Eye (tissue), 1 donor: ENCODE measurements at regions not wholly inside any gene's neighbourhood (a gene's known extent, or its start where the extent isn't known, plus 50 kb on each side); places are given as distances from the start of the nearest gene placed in this dataset.
"Not testable (repeated sequence)": the region's sequence is repeated elsewhere in the genome, so short reads cannot be mapped to it uniquely, and the experiment has no call there.

Experiments
- DNase-seq: peaks from one replicate; pipeline ENCODE4 v3.0.0-alpha.2; 2015

DNA sequence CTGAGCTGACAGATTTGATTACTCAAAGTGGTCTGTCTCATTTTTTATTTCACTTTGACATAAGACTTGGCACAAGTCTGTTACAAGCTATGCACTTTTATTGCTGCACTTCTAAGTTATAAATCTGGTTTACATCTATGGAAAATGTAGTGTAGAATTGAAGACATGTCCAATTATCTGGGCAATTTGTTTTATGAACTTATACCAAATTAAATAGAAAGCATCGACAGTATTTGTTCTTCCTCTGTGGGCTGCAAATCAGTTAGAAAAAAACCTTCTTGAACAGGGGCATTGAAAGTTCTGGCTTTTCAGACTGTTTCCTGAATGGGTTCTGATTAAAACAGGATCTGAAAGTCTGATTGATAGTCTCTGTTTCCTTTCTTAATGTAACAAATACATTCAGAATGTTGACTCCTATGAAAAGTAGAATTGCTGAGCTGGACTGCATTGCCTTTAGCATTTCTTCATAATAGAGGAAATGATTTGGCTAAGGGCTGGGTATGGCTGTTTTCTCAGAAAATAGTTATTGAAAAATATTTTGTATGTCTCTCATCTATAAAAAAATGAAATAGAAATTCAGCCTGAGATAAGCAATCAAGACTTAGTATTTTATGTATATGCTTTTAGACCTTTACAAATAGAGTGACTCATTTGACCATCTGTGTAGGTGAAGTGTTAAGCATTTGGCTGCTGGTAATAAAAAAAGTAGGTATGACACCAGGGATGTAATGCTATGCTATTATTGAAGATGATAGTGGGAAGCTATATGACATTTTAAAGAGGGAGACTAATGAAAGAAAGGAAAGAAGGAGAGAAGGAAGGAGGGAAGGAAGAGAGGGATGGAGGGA lies 210.9 kb upstream of the SPRY2 start:
- peak; percentile 17 for DNase-seq

DNA sequence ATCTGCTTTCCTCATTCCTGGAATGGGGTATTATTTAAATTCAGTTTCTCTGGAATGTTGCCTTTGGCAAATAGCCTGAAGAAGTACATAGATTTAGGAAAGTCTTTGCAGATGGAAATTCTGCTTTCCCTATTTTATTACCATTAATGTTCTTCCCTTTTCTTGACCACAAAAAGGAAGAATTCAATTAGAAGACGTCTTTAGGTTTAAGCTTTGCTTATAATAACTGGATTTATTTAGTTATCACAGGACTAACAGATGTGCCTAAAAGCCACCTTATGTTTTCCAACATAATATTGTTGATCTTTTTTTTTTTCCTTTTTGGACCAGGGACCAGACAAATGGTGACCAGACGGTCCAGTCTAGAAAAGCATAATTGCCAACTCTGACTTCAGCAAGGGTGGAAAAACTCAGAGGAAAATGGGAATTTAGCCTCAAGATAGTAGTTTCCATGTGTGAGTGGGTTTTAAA lies 210.1 kb upstream of the SPRY2 start:
- peak; percentile 43 for DNase-seq

DNA sequence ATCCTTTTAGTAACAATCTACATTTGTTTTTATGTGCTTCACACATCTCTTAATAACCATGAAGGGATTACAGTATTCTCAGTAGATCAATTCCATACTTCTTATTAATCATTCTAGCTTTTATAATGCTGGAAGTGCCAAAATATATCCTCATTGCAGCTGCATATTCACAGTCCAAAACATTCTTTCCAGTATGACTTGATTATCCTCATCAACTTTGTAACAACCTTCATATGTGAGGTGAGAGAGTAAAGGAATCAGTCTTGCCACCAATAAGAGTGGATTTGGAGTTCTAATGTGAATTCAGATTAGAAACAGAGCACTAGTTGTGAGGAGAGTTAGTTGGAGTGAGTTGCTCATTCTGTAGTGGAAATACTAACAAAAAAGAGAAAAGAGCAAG lies 208.0 kb upstream of the SPRY2 start:
- DNase-seq = peak; percentile 22

DNA sequence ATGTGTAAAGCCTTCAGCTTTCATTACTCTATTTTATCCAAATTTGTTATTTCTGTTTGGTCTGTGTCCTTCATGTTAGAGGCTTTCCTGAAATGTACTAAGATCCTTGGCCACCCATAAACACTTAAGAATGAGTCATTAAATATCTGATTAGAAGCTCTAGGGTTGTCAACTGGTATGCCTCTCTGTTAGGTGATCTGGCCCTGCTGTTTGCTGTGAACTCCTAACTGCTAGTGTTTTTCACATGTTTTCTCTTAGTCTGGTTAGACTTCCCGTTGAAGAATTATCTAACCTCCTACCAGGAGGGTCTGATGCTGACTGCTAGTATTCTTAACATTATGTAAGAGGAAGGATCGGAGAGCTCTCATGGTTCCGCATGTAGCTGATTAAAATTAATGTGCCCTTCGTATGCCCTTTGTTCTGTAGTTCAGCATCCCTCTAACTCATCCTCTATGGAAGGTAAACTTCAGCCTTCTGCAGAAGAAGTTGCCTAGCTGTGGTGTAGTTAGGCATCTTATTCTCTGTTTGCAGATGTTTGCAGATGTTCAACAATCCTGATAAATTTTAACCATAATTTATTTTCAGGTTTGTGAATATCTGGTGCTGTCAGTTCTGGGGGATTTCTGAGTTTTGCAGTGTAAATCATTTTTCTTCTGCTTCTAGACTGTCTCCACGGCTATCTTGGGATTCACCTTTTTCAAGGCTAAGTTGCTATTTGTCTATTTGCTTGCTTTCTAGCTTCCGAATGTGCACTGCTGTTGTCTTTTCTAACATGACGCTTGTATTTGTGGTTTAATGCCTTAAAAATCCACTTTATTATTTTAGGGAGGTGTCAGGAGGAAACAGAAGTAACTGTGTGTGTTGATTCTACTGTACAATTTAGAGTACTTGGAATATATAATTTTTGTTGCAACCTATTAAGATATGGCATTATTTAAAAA lies 207.2 kb upstream of the SPRY2 start:
- DNase-seq = no peak

DNA sequence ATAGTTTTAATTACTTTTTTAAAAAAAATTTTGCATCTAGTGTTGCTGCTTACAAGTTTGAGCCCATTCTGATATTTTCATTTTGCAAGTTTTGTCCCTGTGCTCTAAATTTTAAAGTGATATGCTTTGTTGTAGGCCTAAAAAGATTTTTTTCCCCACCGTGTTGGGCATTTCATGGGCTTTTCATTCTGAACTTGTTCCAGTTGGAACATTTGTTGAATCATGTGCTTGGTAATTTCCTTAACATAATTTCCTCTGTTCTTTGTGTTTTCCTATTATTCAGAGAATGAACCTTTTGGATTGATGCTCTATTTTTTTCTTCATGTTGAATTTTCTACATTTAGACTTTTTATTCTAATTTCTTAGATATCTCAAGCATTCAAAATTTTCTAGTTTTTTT lies 206.4 kb upstream of the SPRY2 start:
- DNase-seq = no peak

DNA sequence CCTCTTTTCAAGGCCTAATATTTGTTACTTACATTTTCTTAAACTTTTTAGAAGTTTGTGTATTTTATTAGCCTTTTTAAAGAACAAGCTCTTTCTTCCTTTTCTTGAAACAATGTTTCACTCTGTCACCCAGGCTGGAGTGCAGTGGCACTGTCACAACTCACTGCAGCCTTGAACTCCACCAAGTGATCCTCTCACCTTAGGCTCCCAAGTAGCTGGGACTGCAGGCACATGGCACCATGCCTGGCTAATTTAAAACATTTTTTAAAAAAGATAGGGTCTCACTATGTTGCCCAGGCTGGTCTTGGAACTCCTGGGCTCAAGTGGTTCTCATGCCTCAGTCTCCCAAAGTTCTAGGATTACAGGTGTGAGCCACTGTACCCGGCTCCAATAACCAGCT lies 192.2 kb upstream of the SPRY2 start:
- DNase-seq = no peak

DNA sequence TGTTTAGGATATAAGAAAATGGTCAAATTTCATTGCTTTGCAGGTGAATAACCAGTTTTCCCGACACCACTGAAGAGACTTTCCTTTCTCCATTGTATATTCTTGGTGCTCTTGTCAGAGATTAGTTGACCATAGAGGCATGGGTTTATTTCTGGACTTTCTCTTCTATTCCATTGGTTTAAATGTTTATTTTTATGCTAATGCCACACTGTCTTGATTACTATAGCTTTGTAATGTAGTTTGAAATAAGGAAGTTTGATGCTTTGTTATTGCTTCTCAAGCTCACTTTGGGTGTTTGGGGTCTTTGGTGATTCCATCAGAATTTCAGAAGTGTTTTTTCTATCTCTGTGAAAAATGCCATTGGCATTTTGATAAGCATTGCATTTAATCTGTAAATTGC lies 190.0 kb upstream of the SPRY2 start:
- no peak for DNase-seq

DNA sequence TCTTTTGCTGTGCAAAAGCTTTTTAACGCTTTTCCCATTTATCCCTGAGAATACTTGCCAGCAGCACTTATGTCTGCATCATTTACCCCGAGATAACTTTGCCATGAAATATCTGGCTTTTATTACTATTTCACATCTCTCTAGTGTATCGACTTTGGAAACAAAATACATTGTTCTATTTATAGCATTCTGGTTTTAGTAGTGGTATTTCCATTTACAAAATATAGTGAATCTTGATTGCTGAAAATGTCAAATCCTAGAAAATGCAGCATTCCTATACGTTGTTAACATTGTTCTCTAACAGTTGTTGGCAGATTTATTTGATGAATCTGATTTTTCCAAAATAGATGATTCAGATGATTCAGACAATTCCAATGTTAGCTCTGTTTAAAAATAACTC lies 189.3 kb upstream of the SPRY2 start:
- DNase-seq = no peak

DNA sequence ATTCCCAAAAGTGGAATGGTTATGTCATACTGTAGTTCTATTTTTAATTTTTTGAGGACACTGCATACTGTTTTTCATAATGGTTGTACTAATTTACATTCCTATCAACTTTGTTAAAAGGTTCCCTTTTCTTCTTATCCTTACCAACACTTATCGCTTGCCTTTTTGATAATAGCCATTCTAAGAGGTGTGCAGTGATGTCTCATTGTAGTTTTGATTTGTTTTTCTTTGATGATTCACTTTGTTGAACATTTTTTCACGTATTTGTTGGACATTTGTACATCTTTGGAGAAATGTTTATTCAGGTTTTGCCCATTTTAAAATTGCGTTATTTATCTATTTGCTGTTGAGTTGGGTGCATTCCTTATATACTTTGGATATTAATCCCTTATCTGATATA lies 188.8 kb upstream of the SPRY2 start:
- no peak for DNase-seq

DNA sequence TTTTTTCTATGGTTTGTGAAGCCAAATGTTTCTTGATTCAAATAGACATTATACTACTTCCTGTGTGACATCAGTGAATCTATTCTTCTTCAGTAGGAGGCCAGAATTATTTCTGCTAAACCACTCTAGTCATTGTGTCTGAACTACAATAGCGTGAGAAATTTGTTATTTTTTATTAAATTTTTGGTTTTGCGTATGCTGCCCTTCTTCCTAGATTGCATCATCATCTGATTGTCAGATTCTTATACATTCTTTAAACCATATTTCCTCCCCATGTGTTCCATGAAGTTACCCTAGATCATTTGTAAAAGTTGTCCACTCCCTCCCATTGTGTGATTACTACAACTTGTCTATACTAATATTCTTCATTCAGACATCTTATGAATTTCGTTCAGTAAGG lies 187.8 kb upstream of the SPRY2 start:
- DNase-seq = no peak

DNA sequence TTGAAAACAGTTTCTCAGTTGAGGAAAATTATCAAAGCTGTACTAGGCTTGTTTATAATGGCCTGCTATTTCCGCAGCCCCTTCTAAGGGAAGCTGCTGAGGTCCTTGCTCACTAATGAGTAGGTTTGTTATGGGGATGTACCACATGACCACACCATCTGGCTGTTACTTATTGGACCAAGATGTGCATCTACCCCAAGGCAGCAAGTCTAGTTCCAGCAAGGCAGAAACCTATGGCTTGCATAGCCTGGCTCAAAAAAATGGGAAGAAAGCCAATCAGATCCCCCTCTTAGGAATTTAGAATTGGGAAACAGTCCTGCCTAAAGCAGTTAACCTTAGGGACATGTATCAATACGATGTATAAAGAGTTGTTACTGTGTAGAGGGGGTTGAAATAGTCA lies 186.5 kb upstream of the SPRY2 start:
- no peak for DNase-seq

DNA sequence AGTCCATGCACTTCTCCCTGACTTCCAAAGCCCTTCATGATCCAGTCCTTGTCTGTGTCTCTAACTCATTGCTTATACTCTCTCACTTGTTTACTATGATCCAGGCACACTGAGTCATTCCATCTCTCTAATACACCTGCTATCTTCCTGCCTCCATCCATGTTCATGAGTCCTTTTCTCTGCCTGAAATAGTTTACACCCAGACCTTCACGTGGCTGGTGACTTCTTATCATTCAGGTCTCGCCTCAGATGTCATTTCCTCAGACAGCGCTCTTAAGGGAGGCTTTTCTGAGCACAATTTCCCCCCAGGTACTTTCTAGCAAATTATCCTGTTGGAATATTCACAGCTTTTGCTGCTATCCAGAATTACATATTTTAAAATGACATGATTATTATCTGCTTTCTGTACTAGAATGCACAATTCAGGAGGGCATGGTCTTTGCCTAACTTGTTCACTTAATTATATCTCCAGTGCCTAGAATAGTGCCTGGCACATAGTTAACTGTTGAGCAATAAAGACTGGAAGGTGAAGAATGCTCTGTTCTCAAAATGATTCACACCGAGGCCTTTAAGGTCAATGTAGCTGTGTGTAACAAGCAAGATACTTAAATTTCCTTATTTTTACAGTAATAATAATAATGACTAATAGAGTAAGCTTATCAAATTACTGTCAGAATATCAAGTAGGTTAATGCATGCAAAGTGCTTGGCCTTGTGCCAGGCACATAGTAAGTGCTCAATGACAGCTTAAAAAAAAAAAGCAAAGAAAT lies 183.7 kb upstream of the SPRY2 start:
- no peak for DNase-seq

DNA sequence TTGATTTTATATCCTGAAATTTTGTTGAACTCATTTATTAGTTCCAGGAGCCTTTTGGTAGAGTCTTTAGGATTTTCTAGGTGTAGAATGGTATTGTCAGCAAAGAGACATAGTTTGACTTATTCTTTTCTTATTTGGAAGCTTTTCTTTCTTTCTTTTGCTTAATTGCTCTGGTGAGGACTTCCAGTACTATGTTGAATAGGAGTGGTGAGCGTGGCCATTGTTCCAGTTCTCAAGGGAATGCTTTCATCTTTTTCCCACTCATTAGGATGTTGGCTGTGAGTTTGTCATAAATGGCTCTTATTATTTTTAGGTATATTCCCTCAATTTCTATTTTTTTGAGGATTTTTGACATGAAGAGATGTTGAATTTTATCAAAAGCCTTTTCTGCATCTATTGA lies 182.2 kb upstream of the SPRY2 start:
- no peak for DNase-seq

DNA sequence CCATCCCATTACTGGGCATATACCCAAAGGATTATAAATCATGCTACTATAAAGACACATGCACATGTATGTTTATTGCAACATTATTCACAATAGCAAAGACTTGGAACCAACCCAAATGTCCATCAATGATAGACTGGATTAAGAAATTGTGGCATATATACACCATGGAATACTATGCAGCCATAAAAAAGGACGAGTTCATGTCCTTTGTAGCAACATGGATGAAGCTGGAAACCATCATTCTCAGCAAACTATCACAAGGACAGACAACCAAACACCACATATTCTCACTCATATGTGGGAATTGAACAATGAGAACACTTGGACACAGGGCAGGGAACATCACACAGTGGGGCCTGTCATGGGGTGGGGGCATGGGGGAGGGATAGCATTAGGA lies 181.5 kb upstream of the SPRY2 start:
- DNase-seq = not testable (repeated sequence)

DNA sequence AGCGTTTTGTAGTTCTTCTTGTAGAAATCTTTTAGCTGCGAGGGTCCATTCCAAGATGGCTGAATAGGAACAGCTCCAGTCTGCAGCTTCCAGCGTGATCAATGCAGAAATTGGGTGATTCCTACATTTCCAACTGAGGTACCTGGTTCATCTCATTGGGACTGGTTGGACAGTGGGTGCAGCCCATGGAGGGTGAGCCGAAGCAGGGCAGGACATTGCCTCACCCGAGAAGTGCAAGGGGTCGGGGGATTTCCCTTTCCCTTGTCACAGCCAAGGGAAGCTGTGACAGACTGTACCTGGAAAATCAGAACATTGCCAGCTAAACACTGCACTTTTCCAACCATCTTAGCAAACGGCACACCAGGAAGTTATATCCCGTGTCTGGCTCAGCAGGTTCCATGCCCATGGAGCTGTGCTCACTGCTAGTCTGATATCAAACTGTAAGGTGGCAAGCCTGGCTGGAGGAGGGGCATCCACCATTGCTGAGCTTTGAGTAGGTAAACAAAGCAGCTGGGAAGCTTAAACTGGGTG lies 176.0 kb upstream of the SPRY2 start:
- DNase-seq = no peak

DNA sequence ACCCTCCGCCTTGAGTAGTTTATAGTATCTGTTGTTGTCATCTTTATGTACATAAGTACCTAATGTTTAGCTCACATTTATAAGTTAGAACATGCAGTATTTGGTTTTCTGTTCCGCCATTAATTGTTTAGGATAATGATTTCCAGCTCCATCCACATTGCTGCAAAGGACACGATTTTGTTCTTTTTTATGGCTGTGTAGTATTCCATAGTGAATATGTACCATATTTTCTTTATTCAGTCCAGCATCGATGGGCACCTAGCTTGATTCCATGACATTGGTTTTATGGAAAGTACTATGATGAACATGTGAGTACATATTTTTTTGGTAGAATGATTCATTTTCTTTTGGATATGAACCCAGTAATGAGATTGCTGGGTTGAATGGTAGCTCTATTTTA lies 174.4 kb upstream of the SPRY2 start:
- DNase-seq = no peak

DNA sequence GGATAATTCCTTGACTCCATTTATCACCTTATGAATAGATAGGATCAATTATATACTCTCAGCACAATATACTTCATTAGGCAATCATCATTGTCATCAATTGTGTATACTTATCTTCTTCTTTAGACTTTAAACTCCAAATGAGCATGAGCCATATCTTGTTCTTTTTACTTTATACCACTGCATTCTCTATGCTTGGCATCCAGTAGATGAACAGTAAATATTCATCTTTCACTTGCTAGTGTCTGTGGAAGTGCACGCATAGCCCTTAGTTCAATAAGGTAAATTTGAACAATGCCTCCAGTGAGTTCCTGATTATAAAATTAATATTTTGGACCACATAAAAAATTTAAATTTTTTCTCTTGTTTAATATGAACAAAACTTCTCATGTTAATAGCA lies 172.3 kb upstream of the SPRY2 start:
- no peak for DNase-seq

DNA sequence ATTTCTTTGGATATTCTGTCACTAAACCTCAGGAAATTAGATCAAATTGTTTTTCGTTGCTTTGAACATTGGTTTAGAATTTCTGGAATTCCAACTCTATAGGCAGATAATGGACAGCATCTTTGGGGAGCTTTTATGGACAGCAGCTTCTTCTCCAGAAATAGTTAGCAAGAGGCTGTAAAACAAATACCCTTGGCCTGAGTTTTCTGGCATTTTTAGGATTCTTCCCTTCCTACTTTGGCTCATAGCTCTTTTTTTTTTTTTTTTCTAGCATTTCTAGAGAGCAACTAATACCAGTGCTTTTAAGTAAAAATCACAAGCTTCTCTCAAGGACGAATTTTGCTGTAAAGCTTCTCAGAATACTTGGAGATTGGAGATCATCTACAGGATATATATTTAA lies 169.8 kb upstream of the SPRY2 start:
- no peak for DNase-seq

DNA sequence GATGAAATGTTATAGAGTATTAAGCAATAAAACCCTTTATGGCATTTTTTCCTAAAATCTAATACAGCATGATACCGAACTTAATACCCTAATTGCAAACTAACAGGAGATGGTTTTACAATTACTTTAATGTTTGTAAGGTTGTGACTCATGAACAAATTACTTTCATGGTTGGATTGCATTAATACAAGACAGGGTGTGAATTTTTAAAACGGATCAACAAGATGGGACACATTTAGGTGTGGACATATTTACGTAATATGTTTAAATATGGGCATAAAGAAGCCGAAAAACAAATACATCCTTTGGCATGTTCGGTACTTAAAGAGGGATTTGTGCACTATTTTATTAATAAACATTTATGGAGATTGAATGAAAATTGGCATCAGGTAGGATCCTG lies 168.3 kb upstream of the SPRY2 start:
- no peak for DNase-seq

DNA sequence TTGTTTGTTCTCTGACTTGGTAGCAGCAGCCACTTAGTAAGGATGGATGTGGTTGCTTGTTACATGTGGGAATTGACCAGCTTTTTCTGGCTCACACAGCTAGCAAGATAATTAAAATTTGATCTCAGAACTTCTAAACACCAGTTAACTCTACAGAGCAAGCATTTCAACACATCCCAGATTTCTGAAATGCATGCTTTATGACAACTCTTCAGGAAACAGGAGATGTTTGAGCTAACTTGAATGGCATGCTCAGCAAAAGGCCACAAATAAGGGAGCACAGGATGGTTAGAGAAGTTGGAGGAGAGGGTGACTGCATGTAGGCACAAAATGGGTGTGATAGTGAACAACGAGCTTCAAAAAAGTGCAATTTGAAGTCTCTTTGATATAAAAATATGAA lies 167.1 kb upstream of the SPRY2 start:
- DNase-seq = no peak

DNA sequence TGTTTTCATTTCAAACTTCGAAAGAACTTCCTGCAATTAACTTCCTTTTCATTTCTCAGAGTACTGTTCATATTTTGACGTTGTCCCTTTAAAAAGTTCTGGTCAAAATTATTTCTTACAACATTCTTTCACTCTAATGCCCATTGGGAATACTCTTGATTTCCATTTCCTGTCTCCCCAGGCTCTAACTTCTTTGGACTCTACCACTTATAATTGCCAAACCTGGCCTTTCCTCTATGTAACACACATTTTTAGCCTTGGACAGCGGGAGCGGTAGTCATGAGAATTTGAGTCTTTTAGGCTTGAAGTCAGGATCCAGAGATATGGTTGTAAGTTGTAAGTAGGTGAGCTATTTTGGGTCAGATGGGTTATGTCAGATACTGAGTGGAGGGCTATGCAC lies 163.5 kb upstream of the SPRY2 start:
- no peak for DNase-seq

DNA sequence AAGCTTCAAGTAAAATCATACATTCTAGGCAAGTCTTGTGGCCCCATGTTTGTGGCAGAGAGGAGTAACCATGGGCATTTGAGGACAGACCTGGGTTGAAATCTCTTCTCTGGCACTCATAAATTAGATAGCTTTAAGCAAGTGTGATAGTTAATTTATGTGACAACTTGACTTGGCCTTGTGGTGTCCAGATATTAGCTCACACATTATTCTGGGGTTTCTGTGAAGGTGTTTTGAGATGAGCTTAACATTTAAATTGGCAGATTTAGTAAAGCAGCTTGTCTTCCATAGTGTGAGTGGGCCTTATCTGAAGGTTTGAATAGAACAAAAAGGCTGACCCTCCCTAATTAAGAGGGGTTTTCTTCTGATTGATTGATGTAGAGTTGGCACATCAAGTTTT lies 161.4 kb upstream of the SPRY2 start:
- DNase-seq = no peak

DNA sequence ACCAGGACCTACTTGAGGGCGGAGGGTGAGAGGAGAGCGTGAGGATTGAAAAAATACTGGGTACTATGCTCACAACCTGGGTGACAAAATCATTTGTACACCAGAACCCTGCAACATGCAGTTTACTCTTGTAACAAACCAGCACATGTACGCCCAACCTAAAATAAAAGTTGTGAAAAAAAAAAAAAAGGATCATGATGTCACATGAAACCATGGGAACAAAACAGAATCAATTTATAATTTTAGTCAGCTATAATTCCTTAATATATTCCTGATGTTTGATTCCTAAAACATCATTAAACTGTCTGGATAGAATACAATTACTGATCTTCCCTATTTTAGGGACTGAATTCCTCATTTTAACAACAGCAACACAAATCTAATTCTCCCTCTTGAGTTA lies 160.6 kb upstream of the SPRY2 start:
- no peak for DNase-seq
